ENCODE measurements at regions not wholly inside any gene's neighbourhood (a gene's known extent, or its start where the extent isn't known, plus 50 kb on each side); places are given as distances from the start of the nearest gene placed in this dataset.

GRCh38 chr7:84841809-84842208, 345.0 kb downstream of the SEMA3D start:
- H3K36me3 ChIP-seq = no peaks in the 10 kb centered on the region
- no peak for DNase-seq
- H3K9me3 ChIP-seq = no peaks in the 10 kb centered on the region
- no peak overlapping the region for H3K27ac ChIP-seq
- H3K27me3 ChIP-seq = no peaks in the 10 kb centered on the region
- WGBS (ENCODE audit: insufficient coverage, low coverage, low lambda C conversion rate, missing lambda C conversion rate) = 46% methylated on average over 3 of the region's 3 CpGs
- intact Hi-C loops (cut with DNase I) = no loop called here
- no peak overlapping the region for H3K4me3 ChIP-seq
- no peak for ATAC-seq
- H3K4me1 ChIP-seq = no peaks in the 10 kb centered on the region
- TF ChIP-seq CTCF (IDR thresholded peaks at IDR 0.05) (no peak), POLR2A (IDR thresholded peaks at IDR 0.05) (no peak)

GRCh38 chr7:84838857-84839256, 348.0 kb downstream of the SEMA3D start:
- TF ChIP-seq POLR2A (IDR thresholded peaks at IDR 0.05) (no peak), CTCF (IDR thresholded peaks at IDR 0.05) (no peak)
- H3K4me1 ChIP-seq = no peaks in the 10 kb centered on the region
- H3K9me3 ChIP-seq = no peaks in the 10 kb centered on the region
- DNase-seq (no peak), ATAC-seq (no peak)
- no peak overlapping the region for H3K4me3 ChIP-seq
- WGBS (ENCODE audit: insufficient coverage, low coverage, low lambda C conversion rate, missing lambda C conversion rate) = 36% methylated on average over 5 of the region's 5 CpGs
- no peaks in the 10 kb centered on the region for H3K36me3 ChIP-seq
- intact Hi-C loops (cut with DNase I) = no loop called here
- no peak overlapping the region for H3K27ac ChIP-seq
- no peaks in the 10 kb centered on the region for H3K27me3 ChIP-seq

DNA sequence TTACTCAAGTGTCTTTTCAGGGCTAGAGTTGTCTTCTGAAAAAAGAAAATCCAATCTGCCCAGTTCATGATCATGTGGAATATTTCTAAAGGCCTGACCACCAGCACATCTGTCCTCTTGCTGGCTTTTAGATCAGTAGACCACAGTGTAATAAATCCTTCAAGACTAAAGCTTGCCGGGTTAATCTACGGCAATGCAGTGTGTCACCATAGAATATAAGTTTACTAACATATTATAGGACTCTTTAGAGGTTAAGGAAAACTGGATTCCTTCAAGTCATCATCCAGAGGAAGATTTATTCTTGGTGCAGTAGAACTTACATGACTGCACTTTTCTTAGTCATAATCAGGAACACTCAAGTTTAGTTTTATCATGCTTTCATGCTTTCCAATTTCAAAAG, 349.5 kb downstream of the SEMA3D start:
- no peaks in the 10 kb centered on the region for H3K36me3 ChIP-seq
- no peaks in the 10 kb centered on the region for H3K27me3 ChIP-seq
- TF ChIP-seq POLR2A (IDR thresholded peaks at IDR 0.05) (no peak), CTCF (IDR thresholded peaks at IDR 0.05) (no peak)
- no peak overlapping the region for H3K27ac ChIP-seq
- intact Hi-C loops (cut with DNase I) = no loop called here
- no peaks in the 10 kb centered on the region for H3K4me1 ChIP-seq
- WGBS (ENCODE audit: insufficient coverage, low coverage, low lambda C conversion rate, missing lambda C conversion rate) = 80% methylated on average over 2 of the region's 2 CpGs
- DNase-seq (no peak), ATAC-seq (no peak)
- no peaks in the 10 kb centered on the region for H3K9me3 ChIP-seq
- no peak overlapping the region for H3K4me3 ChIP-seq

GRCh38 chr7:84829719-84830118, 357.1 kb downstream of the SEMA3D start:
- no peaks in the 10 kb centered on the region for H3K9me3 ChIP-seq
- no peaks in the 10 kb centered on the region for H3K36me3 ChIP-seq
- H3K4me3 ChIP-seq = no peak overlapping the region
- TF ChIP-seq CTCF (IDR thresholded peaks at IDR 0.05) (no peak), POLR2A (IDR thresholded peaks at IDR 0.05) (no peak)
- no peaks in the 10 kb centered on the region for H3K4me1 ChIP-seq
- no peaks in the 10 kb centered on the region for H3K27me3 ChIP-seq
- intact Hi-C loops (cut with DNase I) = no loop called here
- ATAC-seq (no peak), DNase-seq (no peak)
- no peak overlapping the region for H3K27ac ChIP-seq

DNA sequence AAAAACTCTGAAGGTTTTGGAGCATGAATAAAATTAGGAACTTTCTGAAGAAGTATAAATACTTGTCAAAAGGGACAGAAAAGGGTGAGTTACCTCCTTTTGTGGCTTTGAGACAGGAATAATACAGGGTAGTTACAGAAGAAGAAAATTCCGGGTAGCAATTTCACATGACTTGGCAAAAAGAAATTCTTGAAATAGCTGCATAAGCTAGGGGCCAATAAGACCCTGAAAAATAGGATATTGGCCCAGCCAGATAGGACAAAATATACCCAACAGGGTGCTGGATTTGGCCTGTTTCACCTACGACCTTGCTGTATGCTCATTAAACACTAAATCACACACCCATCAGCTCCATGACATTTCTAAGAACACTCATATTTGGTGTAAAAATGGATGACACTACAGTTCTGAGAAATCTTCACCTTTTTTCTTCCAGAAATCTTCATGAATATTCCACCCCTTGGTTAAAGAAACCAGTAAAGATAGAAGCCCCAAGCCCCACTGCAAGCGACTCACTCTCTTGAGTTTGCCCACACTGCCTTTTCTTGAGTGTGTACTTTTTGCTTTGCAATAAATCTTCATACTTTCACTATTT, 362.7 kb downstream of the SEMA3D start:
- no peaks in the 10 kb centered on the region for H3K36me3 ChIP-seq
- no peaks in the 10 kb centered on the region for H3K4me1 ChIP-seq
- intact Hi-C loops (cut with DNase I) = no loop called here
- no peak for DNase-seq
- ATAC-seq = no peak
- H3K9me3 ChIP-seq = no peaks in the 10 kb centered on the region
- WGBS (ENCODE audit: insufficient coverage, low coverage, low lambda C conversion rate, missing lambda C conversion rate) = 44% methylated on average over 3 of the region's 3 CpGs
- no peak overlapping the region for H3K27ac ChIP-seq
- no peak overlapping the region for H3K4me3 ChIP-seq
- H3K27me3 ChIP-seq = no peaks in the 10 kb centered on the region
- no peak for TF ChIP-seq POLR2A (IDR thresholded peaks at IDR 0.05)

All from right lobe of liver (tissue), 6 donors.